ENCODE measurements at regions not wholly inside any gene's neighbourhood (a gene's known extent, or its start where the extent isn't known, plus 50 kb on each side); places are given as distances from the start of the nearest gene placed in this dataset.

- no peak for TF ChIP-seq YY1 (IDR thresholded peaks at IDR 0.05; ENCODE audit: extremely low read depth, insufficient replicate concordance, low read depth, low read length)
Measured at GRCh38 chrX:124791492-124792095, 445.2 kb downstream of the SH2D1A start (continued).

- H2AFZ ChIP-seq (ENCODE audit: low read depth, low read length, poor library complexity, severe bottlenecking): no peak overlapping the region
- no peaks in the 10 kb centered on the region for H3K36me3 ChIP-seq (ENCODE audit: control insufficient read depth in 1 of 2, insufficient read depth in 2 of 2, low read length in 2 of 2)
- no peaks in the 10 kb centered on the region for H3K27me3 ChIP-seq (ENCODE audit: insufficient read depth, low read length)
- H3K79me2 ChIP-seq (ENCODE audit: insufficient read depth, low read length): no peaks in the 10 kb centered on the region
- H4K20me1 ChIP-seq (ENCODE audit: insufficient read depth): no peaks in the 10 kb centered on the region
- no peaks in the 10 kb centered on the region for H3K9me2 ChIP-seq (ENCODE audit: insufficient read depth)
- ChIA-PET POLR2A (no interaction called here), RAD21 (ENCODE audit: low non-redundant PET in 1 of 2, low total read pairs in 2 of 2, uncharacterized antibody in 2 of 2, unreplicated experiment in 2 of 2) (no interaction called here), CTCF (interaction anchor here (0.5 kb wide), 1 partner anchor 836 kb away, joined by 3 read pairs; no protein-coding TSS in a partner anchor)
- H3K9ac ChIP-seq (ENCODE audit: low read length): no peak overlapping the region
- H3K4me3 ChIP-seq (replicated peaks in 1 of 2; ENCODE audit: low read depth in 1 of 2, low read length in 2 of 2): no peak overlapping the region
- intact Hi-C loops (cut with micrococcal nuclease): no loop called here
- no TSS peak for BruUV-seq (replicated peaks)
- no peaks in the 10 kb centered on the region for H3K9me3 ChIP-seq (ENCODE audit: control insufficient read depth in 1 of 2, insufficient read depth in 1 of 2, low read depth in 1 of 2, low read length in 2 of 2)
- H3K4me2 ChIP-seq (ENCODE audit: low read length): no peak overlapping the region
- no peak for DNase-seq (ENCODE audit: low read depth, low spot score)
- H3K27ac ChIP-seq (ENCODE audit: low read depth, low read length): no peak overlapping the region
- ATAC-seq: no peak
- no peaks in the 10 kb centered on the region for H3K4me1 ChIP-seq (ENCODE audit: control insufficient read depth in 1 of 2, insufficient read depth in 2 of 2, low read length in 2 of 2)
- TF ChIP-seq ZNF274 (IDR thresholded peaks at IDR 0.05; ENCODE audit: low read depth, low read length) (no peak), SIN3A (IDR thresholded peaks at IDR 0.05; ENCODE audit: low read depth) (no peak), EZH2phosphoT487 (IDR thresholded peaks at IDR 0.05; ENCODE audit: borderline replicate concordance) (no peak), YY1 (IDR thresholded peaks at IDR 0.05; ENCODE audit: extremely low read depth, insufficient replicate concordance, low read depth, low read length) (no peak), SP1 (IDR thresholded peaks at IDR 0.05; ENCODE audit: low read depth) (no peak), JUND (IDR thresholded peaks at IDR 0.05) (no peak), EZH2 (IDR thresholded peaks at IDR 0.05) (no peak)
Measured at GRCh38 chrX:124796989-124797388, 450.6 kb downstream of the SH2D1A start.

- RAD21 ChIA-PET (ENCODE audit: low non-redundant PET in 1 of 2, low total read pairs in 2 of 2, uncharacterized antibody in 2 of 2, unreplicated experiment in 2 of 2): no interaction called here
- no peak for ATAC-seq
- Histone ChIP-seq H3K4me1 (ENCODE audit: control insufficient read depth in 1 of 2, insufficient read depth in 2 of 2, low read length in 2 of 2) (no peaks in the 10 kb centered on the region), H3K4me3 (replicated peaks in 1 of 2; ENCODE audit: low read depth in 1 of 2, low read length in 2 of 2) (no peak overlapping the region), H3K27ac (ENCODE audit: low read depth, low read length) (no peak overlapping the region), H3K36me3 (ENCODE audit: control insufficient read depth in 1 of 2, insufficient read depth in 2 of 2, low read length in 2 of 2) (no peaks in the 10 kb centered on the region), H3K9me3 (ENCODE audit: control insufficient read depth in 1 of 2, insufficient read depth in 1 of 2, low read depth in 1 of 2, low read length in 2 of 2) (no peaks in the 10 kb centered on the region), H3K9ac (ENCODE audit: low read length) (no peak overlapping the region), H2AFZ (ENCODE audit: low read depth, low read length, poor library complexity, severe bottlenecking) (no peak overlapping the region), H3K79me2 (ENCODE audit: insufficient read depth, low read length) (no peaks in the 10 kb centered on the region), H4K20me1 (ENCODE audit: insufficient read depth) (no peaks in the 10 kb centered on the region), H3K27me3 (ENCODE audit: insufficient read depth, low read length) (no peaks in the 10 kb centered on the region), H3K4me2 (ENCODE audit: low read length) (no peak overlapping the region), H3K9me2 (ENCODE audit: insufficient read depth) (no peaks in the 10 kb centered on the region)
- CTCF ChIA-PET: no interaction called here
- POLR2A ChIA-PET: no interaction called here
- no peak for TF ChIP-seq CBX3 (IDR thresholded peaks at IDR 0.05; ENCODE audit: low read depth)
- TF ChIP-seq ZFX (IDR thresholded peaks at IDR 0.05): no peak
- no peak for TF ChIP-seq FOSL1 (IDR thresholded peaks at IDR 0.05; ENCODE audit: low read depth)
- TF ChIP-seq TCF7L2 (IDR thresholded peaks at IDR 0.05; ENCODE audit: borderline replicate concordance, extremely low read depth, insufficient read depth, insufficient read length): no peak
- no peak for TF ChIP-seq POLR2A (IDR thresholded peaks at IDR 0.05; ENCODE audit: borderline replicate concordance, extremely low read depth, insufficient read depth, insufficient read length)
- TF ChIP-seq ATF3 (IDR thresholded peaks at IDR 0.05): no peak
- BruUV-seq (replicated peaks): no TSS peak
- DNase-seq (ENCODE audit: low read depth, low spot score): no peak
- intact Hi-C loops (cut with micrococcal nuclease): no loop called here
Measured at GRCh38 chrX:124804962-124805361, 458.6 kb downstream of the SH2D1A start.

Data from HCT116 (cell line).